MM.1S (cell line): ENCODE measurements at regions not wholly inside any gene's neighbourhood (a gene's known extent, or its start where the extent isn't known, plus 50 kb on each side); places are given as distances from the start of the nearest gene placed in this dataset.

Experiments
- DNase-seq: peaks from one replicate; pipeline ENCODE4 v3.0.0-alpha.2; 2015
- H2AFZ ChIP-seq: fragments of 300-600 bp; sonication (generic); 2 replicates; pipeline ENCODE4 v1.6.0; 2016; ENCODE audit warnings: antibody characterized with exemption, low read length
- H3F3A ChIP-seq: fragments of 300-600 bp; sonication (generic); 2 replicates; pipeline ENCODE4 v1.6.1; 2016; ENCODE audit warnings: mild to moderate bottlenecking, antibody characterized with exemption, low read length, moderate library complexity, mixed read lengths; ENCODE audit not compliant: insufficient read depth
- H3K27ac ChIP-seq: fragments of 300-600 bp; sonication (generic); 2 replicates; pipeline ENCODE4 v1.5.1; 2016; ENCODE audit warnings: mild to moderate bottlenecking, low read length
- H3K27me3 ChIP-seq: fragments of 300-600 bp; sonication (generic); replicated peaks from 2 replicates; pipeline ENCODE4 v1.6.0; 2016; ENCODE audit warnings: low read length; ENCODE audit not compliant: insufficient read depth
- H3K36me3 ChIP-seq: fragments of 300-600 bp; sonication (generic); replicated peaks from 2 replicates; pipeline ENCODE4 v1.6.1; 2016; ENCODE audit warnings: mild to moderate bottlenecking, low read length, mixed read lengths; ENCODE audit not compliant: insufficient read depth
- H3K4me1 ChIP-seq: fragments of 300-600 bp; sonication (generic); 2 replicates; pipeline ENCODE4 v1.6.1; 2016; ENCODE audit warnings: low read length, mixed read lengths
- H3K4me2 ChIP-seq: fragments of 300-600 bp; sonication (generic); 2 replicates; pipeline ENCODE4 v1.6.0; 2016; ENCODE audit warnings: low read depth, low read length
- H3K4me3 ChIP-seq: fragments of 300-600 bp; sonication (generic); 2 replicates; pipeline ENCODE4 v1.5.1; 2016; ENCODE audit warnings: low read length, mixed read lengths
- H3K79me2 ChIP-seq: fragments of 300-600 bp; sonication (generic); 2 replicates; pipeline ENCODE4 v1.6.1; 2016; ENCODE audit warnings: mixed run types, low read length, mixed read lengths
- H3K9ac ChIP-seq: fragments of 300-600 bp; sonication (generic); 2 replicates; pipeline ENCODE4 v1.6.1; 2016; ENCODE audit warnings: low read length, mixed read lengths
- H3K9me2 ChIP-seq: fragments of 300-600 bp; sonication (generic); replicated peaks from 2 replicates; pipeline ENCODE4 v1.6.1; 2016; ENCODE audit warnings: mild to moderate bottlenecking, low read length, mixed read lengths; ENCODE audit not compliant: insufficient read depth
- H3K9me3 ChIP-seq: fragments of 300-600 bp; sonication (generic); replicated peaks from 2 replicates; pipeline ENCODE4 v1.6.1; 2016; ENCODE audit warnings: mild to moderate bottlenecking, low read length, mixed read lengths; ENCODE audit not compliant: insufficient read depth
- H4K20me1 ChIP-seq: fragments of 300-600 bp; sonication (generic); 2 replicates; pipeline ENCODE4 v1.6.1; 2016; ENCODE audit warnings: mild to moderate bottlenecking, low read length, moderate library complexity, mixed read lengths; ENCODE audit not compliant: insufficient read depth
- CTCF ChIP-seq: fragments of 300-600 bp; sonication (generic); IDR thresholded peaks from 2 replicates; pipeline ENCODE4 v1.5.1; 2016; ENCODE audit warnings: antibody characterized with exemption, low read length, mixed read lengths
- EZH2 ChIP-seq: fragments of 300-600 bp; sonication (generic); optimal IDR thresholded peaks from 2 replicates; pipeline ENCODE3; 2017; ENCODE audit warnings: low read depth, mild to moderate bottlenecking, antibody characterized with exemption, low read length, mixed read lengths
- EZH2phosphoT487 ChIP-seq: fragments of 300-600 bp; sonication (generic); IDR thresholded peaks from 2 replicates; pipeline ENCODE4 v1.6.1; 2018; ENCODE audit warnings: antibody characterized with exemption, low read length

DNA sequence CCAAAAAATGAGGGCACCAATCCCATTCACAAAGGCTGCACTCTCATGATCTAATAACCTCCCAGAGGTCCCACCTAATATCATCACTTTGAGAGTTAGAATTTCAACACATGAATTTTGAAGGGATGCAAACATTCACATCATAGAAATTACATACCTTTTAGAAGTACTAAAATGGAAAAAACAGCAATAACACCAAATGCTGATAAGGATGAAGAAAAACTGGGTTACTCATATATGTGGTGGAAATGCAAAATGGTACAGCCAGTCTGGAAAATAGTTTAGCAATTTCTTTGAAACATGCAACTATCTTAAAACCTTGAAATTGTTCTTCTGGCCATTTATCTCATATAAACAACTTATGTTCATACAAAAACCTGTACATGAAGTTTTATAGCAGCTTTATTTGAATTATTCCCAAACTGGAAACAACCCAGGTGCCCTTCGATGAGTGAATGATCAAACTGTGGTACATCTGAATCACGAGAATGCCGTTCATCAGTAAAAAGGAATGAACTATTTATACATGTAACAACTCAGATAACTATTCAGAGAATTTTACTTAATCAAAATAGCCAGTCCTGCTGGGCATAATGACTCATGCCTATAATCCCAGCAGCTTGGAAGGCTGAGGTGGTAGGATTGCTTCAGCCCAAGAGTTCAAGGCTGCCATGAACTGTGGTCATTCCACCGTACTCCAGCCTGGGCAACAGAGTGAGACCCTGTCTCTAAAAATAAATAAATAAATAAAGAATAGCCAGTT, 109.4 kb upstream of the SSTR1 start:
- Histone ChIP-seq H3K9ac (no peak overlapping the region), H3F3A (no peaks in the 10 kb centered on the region), H3K36me3 (no peaks in the 10 kb centered on the region), H4K20me1 (no peaks in the 10 kb centered on the region), H3K27ac (no peak overlapping the region), H3K9me2 (no peaks in the 10 kb centered on the region), H3K4me1 (no peaks in the 10 kb centered on the region), H3K27me3 (no peaks in the 10 kb centered on the region), H2AFZ (no peak overlapping the region), H3K4me3 (no peak overlapping the region), H3K4me2 (no peak overlapping the region), H3K79me2 (no peaks in the 10 kb centered on the region), H3K9me3 (no peaks in the 10 kb centered on the region)
- TF ChIP-seq CTCF (no peak), EZH2 (no peak), EZH2phosphoT487 (no peak)
- no peak for DNase-seq

- TF ChIP-seq EZH2 (no peak), CTCF (no peak), EZH2phosphoT487 (no peak)
- H3F3A ChIP-seq, result no peaks in the 10 kb centered on the region
These were observed 106.0 kb upstream of the SSTR1 start for GRCh38 chr14:38101679-38102078.

DNA sequence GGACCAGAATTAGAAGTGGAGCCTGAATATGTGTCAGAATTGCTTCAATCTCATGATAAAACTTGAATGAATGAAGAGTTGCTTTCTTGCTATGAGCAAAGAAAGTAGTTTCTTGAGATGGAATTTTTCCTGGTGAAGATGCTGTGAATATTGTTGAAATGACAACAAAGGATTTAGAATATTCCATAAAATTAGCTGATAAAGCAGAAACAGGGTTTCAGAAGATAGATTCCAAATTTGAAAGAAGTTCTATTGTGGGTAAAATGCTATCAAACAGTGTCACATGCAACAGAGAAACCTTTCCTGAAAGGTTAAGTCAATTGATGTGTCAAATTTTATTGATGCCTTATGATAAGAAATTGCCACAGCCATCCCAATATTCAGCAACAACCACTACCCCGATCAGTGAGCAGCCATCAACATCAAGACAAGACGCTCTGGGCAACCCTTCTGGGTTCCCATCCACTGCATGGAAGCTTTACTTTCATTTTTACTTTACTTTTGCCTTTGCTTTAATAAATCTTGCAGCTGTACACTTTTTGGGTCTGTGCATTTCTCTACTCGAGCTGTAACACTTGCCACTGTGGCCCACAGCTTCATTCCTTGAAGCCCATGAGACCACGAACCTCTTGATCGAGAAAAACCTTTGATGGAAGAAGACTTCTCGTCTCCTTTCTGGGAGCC, 104.0 kb upstream of the SSTR1 start:
- no peak for DNase-seq
- Histone ChIP-seq H3F3A (no peaks in the 10 kb centered on the region), H3K79me2 (no peaks in the 10 kb centered on the region), H3K9me3 (no peaks in the 10 kb centered on the region), H3K4me3 (no peak overlapping the region), H4K20me1 (no peaks in the 10 kb centered on the region), H2AFZ (no peak overlapping the region), H3K4me2 (no peak overlapping the region), H3K4me1 (no peaks in the 10 kb centered on the region), H3K9ac (no peak overlapping the region), H3K27ac (no peak overlapping the region), H3K27me3 (no peaks in the 10 kb centered on the region), H3K9me2 (no peaks in the 10 kb centered on the region), H3K36me3 (no peaks in the 10 kb centered on the region)
- TF ChIP-seq CTCF, result no peak
- TF ChIP-seq EZH2, result no peak
- TF ChIP-seq EZH2phosphoT487, result no peak

More at GRCh38 chr14:38101679-38102078, 106.0 kb upstream of the SSTR1 start:
- Histone ChIP-seq H3K4me1 (no peaks in the 10 kb centered on the region), H3K27me3 (no peaks in the 10 kb centered on the region), H3K9ac (no peak overlapping the region), H3K36me3 (no peaks in the 10 kb centered on the region), H3K4me3 (no peak overlapping the region), H3K27ac (no peak overlapping the region), H2AFZ (no peak overlapping the region), H4K20me1 (no peaks in the 10 kb centered on the region), H3K9me3 (no peaks in the 10 kb centered on the region), H3K79me2 (no peaks in the 10 kb centered on the region), H3K9me2 (no peaks in the 10 kb centered on the region), H3K4me2 (no peak overlapping the region)
- no peak for DNase-seq
